DND-41 (cell line): ENCODE measurements at regions not wholly inside any gene's neighbourhood (a gene's known extent, or its start where the extent isn't known, plus 50 kb on each side); places are given as distances from the start of the nearest gene placed in this dataset.

Experiments
- ATAC-seq: fragments of 200-7000 bp; cut with Tn5 transposase; 3 replicates; pipeline ENCODE4 v1.9.1; 2021; ENCODE audit warnings: low read depth; ENCODE audit not compliant: insufficient read depth
- DNase-seq: peaks from one replicate; pipeline ENCODE4 v3.0.0-alpha.2; 2020
- H2AFZ ChIP-seq: 2 replicates; pipeline ENCODE4 v1.6.0; 2012; ENCODE audit warnings: low read depth, low read length
- H3K27ac ChIP-seq: 2 replicates; pipeline ENCODE4 v1.5.1; 2012; ENCODE audit warnings: low read length, inconsistent platforms
- H3K27me3 ChIP-seq: fragments of 200-600 bp; sonication (generic); 2 replicates; pipeline ENCODE4 v1.6.0; 2012; ENCODE audit warnings: low read length, mild to moderate bottlenecking, inconsistent platforms; ENCODE audit not compliant: insufficient read depth, poor library complexity
- H3K36me3 ChIP-seq: 2 replicates; pipeline ENCODE4 v1.5.1; 2012; ENCODE audit warnings: low read length, inconsistent platforms; ENCODE audit not compliant: insufficient read depth
- H3K4me1 ChIP-seq: 2 replicates; pipeline ENCODE4 v1.5.1; 2012; ENCODE audit warnings: mild to moderate bottlenecking, low read length; ENCODE audit not compliant: insufficient read depth
- H3K4me2 ChIP-seq: 2 replicates; pipeline ENCODE4 v1.6.0; 2012; ENCODE audit warnings: mild to moderate bottlenecking, moderate library complexity, low read length, inconsistent platforms; ENCODE audit not compliant: insufficient read depth
- H3K4me3 ChIP-seq, 2 experiments: fragments of 200-600 bp in 1 of 2; shearing (Covaris generic) in 1 of 2; 2 replicates each; pipeline ENCODE4 v1.5.1; 2012 to 2016; ENCODE audit warnings: inconsistent platforms in 2 of 2, low read length in 2 of 2, mild to moderate bottlenecking in 2 of 2, low read depth in 1 of 2, moderate library complexity in 1 of 2
- H3K79me2 ChIP-seq: 2 replicates; pipeline ENCODE4 v1.6.0; 2012; ENCODE audit warnings: low read length, inconsistent platforms; ENCODE audit not compliant: insufficient read depth
- H3K9ac ChIP-seq: 2 replicates; pipeline ENCODE4 v1.6.0; 2012; ENCODE audit warnings: low read depth, mild to moderate bottlenecking, inconsistent platforms, low read length, moderate library complexity
- H3K9me3 ChIP-seq: 2 replicates; pipeline ENCODE4 v1.5.1; 2012; ENCODE audit warnings: low read length, moderate library complexity, mild to moderate bottlenecking, inconsistent platforms; ENCODE audit not compliant: insufficient read depth, severe bottlenecking
- H4K20me1 ChIP-seq: 2 replicates; pipeline ENCODE4 v1.6.0; 2012; ENCODE audit warnings: low read length; ENCODE audit not compliant: insufficient read depth
- EZH2 ChIP-seq: IDR thresholded peaks from 3 replicates; pipeline ENCODE4 v1.6.1; 2012; ENCODE audit warnings: borderline replicate concordance, low read depth, mild to moderate bottlenecking, moderate library complexity, low read length, inconsistent platforms; ENCODE audit not compliant: severe bottlenecking
- TF ChIP-seq, protein P1 (sequence below): IDR thresholded peaks from 2 replicates; pipeline ENCODE4 v1.5.1; 2012; ENCODE audit warnings: borderline replicate concordance, low read length, moderate library complexity, mild to moderate bottlenecking; ENCODE audit not compliant: poor library complexity, severe bottlenecking; ENCODE audit errors: extremely low read depth

DNA sequence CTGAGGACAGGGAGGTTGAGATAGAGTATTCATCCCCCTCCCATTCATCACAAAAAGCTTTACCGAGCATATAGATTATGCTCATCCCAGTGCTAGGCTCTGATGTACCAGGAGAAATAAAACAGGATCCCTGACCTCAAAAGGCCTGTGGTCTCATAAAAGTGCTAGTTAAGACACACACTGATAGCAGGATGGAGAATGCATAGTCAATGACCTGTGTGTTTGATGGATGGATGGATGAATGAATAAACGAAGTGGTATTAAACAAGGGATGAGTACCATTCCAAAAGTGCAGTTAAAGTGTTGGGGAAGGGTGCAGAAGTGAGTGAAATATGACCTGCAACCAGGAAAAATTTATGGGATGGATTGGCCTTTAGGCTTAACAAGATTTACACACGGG is 133.9 kb upstream of the NUDT7 start:
- TF ChIP-seq, protein P1, sequence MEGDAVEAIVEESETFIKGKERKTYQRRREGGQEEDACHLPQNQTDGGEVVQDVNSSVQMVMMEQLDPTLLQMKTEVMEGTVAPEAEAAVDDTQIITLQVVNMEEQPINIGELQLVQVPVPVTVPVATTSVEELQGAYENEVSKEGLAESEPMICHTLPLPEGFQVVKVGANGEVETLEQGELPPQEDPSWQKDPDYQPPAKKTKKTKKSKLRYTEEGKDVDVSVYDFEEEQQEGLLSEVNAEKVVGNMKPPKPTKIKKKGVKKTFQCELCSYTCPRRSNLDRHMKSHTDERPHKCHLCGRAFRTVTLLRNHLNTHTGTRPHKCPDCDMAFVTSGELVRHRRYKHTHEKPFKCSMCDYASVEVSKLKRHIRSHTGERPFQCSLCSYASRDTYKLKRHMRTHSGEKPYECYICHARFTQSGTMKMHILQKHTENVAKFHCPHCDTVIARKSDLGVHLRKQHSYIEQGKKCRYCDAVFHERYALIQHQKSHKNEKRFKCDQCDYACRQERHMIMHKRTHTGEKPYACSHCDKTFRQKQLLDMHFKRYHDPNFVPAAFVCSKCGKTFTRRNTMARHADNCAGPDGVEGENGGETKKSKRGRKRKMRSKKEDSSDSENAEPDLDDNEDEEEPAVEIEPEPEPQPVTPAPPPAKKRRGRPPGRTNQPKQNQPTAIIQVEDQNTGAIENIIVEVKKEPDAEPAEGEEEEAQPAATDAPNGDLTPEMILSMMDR = no peak
- no peak for TF ChIP-seq EZH2
- no peaks in the 10 kb centered on the region for H4K20me1 ChIP-seq
- H3K9ac ChIP-seq = no peak overlapping the region
- no peaks in the 10 kb centered on the region for H3K36me3 ChIP-seq
- H3K4me2 ChIP-seq = no peak overlapping the region
- DNase-seq (no peak), ATAC-seq (no peak)
- no peaks in the 10 kb centered on the region for H3K4me1 ChIP-seq
- no peaks in the 10 kb centered on the region for H3K9me3 ChIP-seq
- H3K79me2 ChIP-seq = no peaks in the 10 kb centered on the region
- H3K27me3 ChIP-seq = peaks cover 3% of the 10 kb centered on the region
- H3K27ac ChIP-seq = no peak overlapping the region
- H2AFZ ChIP-seq = no peak overlapping the region
- no peak overlapping the region for H3K4me3 ChIP-seq

DNA sequence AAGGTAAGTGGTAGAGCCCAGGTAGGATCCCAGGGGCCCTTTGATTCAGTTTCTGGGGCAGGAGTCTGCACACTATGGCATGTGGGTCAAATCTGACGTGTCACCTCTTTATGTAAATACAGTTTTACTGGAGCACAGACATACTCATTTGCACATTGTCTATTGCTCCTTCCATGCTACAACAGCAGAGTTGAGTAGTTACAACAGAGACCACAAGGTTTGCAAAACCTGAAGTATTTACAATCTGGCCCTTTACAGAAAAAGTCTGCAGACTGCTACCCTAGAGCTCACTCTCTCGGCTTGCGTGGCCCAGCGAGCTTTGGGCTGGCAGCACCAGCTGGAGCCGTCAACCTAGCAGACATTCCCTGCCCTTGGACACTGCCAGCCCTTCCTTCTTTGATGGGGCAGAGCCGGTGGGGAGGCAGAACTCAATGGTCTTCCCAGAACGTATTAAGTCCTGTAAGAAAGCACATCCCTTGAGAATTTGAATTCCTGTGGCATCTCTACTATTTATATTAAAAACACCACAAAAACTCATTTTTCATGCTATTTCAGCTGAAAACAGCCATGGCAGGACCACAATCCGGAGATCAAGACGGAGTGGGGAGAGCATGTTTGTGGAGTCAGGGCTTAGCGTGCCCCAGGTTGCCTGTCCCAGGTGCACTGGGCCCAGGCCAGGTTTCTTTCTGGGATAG is 133.1 kb upstream of the NUDT7 start:
- H3K9me3 ChIP-seq = no peaks in the 10 kb centered on the region
- ATAC-seq (no peak), DNase-seq (no peak)
- H3K4me3 ChIP-seq = no peak overlapping the region
- H3K27me3 ChIP-seq = peaks cover 3% of the 10 kb centered on the region
- H2AFZ ChIP-seq = no peak overlapping the region
- no peaks in the 10 kb centered on the region for H3K36me3 ChIP-seq
- H3K27ac ChIP-seq = no peak overlapping the region
- H3K4me1 ChIP-seq = no peaks in the 10 kb centered on the region
- H3K4me2 ChIP-seq = no peak overlapping the region
- H3K9ac ChIP-seq = no peak overlapping the region
- TF ChIP-seq EZH2 = no peak
- TF ChIP-seq, protein P1 = no peak
- H3K79me2 ChIP-seq = no peaks in the 10 kb centered on the region
- no peaks in the 10 kb centered on the region for H4K20me1 ChIP-seq

DNA sequence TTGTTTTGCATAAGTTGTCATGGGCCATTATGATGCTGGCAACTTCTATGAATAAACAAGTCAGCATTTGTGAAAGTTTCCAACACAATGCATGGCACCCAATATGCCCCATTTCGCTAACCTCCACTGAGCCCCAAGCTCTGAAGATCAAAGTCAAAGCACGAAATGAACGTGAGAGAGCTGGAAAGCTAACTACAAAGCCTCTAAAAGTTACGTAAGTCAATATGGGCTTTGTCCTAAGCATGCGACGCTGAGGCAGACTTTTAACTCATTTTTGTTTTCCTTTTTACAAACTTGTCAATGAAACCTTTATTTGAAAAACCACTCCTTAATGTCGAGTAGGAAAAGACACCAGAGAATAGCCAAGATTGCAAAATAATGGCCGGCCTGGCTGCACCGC is 131.6 kb upstream of the NUDT7 start:
- no peak overlapping the region for H2AFZ ChIP-seq
- H3K27me3 ChIP-seq = peaks cover 3% of the 10 kb centered on the region
- no peaks in the 10 kb centered on the region for H3K9me3 ChIP-seq
- no peaks in the 10 kb centered on the region for H3K79me2 ChIP-seq
- no peak overlapping the region for H3K4me3 ChIP-seq
- TF ChIP-seq, protein P1 = no peak
- no peak for TF ChIP-seq EZH2
- DNase-seq = no peak
- no peak for ATAC-seq
- H4K20me1 ChIP-seq = no peaks in the 10 kb centered on the region
- H3K9ac ChIP-seq = no peak overlapping the region
- no peak overlapping the region for H3K27ac ChIP-seq
- H3K4me2 ChIP-seq = no peak overlapping the region
- no peaks in the 10 kb centered on the region for H3K4me1 ChIP-seq
- H3K36me3 ChIP-seq = no peaks in the 10 kb centered on the region
